Smooth muscle cell (in vitro differentiated cells): ENCODE measurements at regions not wholly inside any gene's neighbourhood (a gene's known extent, or its start where the extent isn't known, plus 50 kb on each side); places are given as distances from the start of the nearest gene placed in this dataset.

Experiments
- DNase-seq: peaks from one replicate; lab custom pipeline; 2025; ENCODE audit not compliant: unreplicated experiment; lab: John Stamatoyannopoulos, UW
- H2AFZ ChIP-seq: fragments of 200-600 bp; sonication (generic); 2 replicates; pipeline ENCODE4 v1.6.0; 2016; ENCODE audit warnings: antibody characterized with exemption, low read depth, mild to moderate bottlenecking
- H3F3A ChIP-seq: fragments of 200-600 bp; sonication (generic); 2 replicates; pipeline ENCODE4 v1.6.0; 2017; ENCODE audit warnings: antibody characterized with exemption, low read depth
- H3K27ac ChIP-seq: fragments of 200-600 bp; sonication (generic); 2 replicates; pipeline ENCODE4 v1.5.1; 2016; ENCODE audit warnings: low read depth, mild to moderate bottlenecking
- H3K27me3 ChIP-seq: fragments of 200-600 bp; sonication (generic); 2 replicates; pipeline ENCODE4 v1.6.1; 2016; ENCODE audit warnings: low read depth, mild to moderate bottlenecking
- H3K36me3 ChIP-seq: fragments of 200-600 bp; sonication (generic); 2 replicates; pipeline ENCODE4 v1.5.1; 2016; ENCODE audit warnings: low read depth
- H3K4me1 ChIP-seq: fragments of 200-600 bp; sonication (generic); 2 replicates; pipeline ENCODE4 v1.5.1; 2016; ENCODE audit warnings: low read depth
- H3K4me2 ChIP-seq: fragments of 200-600 bp; sonication (generic); 2 replicates; pipeline ENCODE4 v1.6.0; 2016; ENCODE audit warnings: mild to moderate bottlenecking
- H3K4me3 ChIP-seq: fragments of 200-600 bp; sonication (generic); 2 replicates; pipeline ENCODE4 v1.5.1; 2016; ENCODE audit warnings: mild to moderate bottlenecking
- H3K79me2 ChIP-seq: fragments of 200-600 bp; sonication (generic); 2 replicates; pipeline ENCODE4 v1.6.0; 2016; ENCODE audit warnings: low read depth, mild to moderate bottlenecking
- H3K9ac ChIP-seq: fragments of 200-600 bp; sonication (generic); 2 replicates; pipeline ENCODE4 v1.6.0; 2016; ENCODE audit warnings: low read depth
- H3K9me3 ChIP-seq: fragments of 200-600 bp; sonication (generic); replicated peaks from 2 replicates; pipeline ENCODE4 v1.5.1; 2016; ENCODE audit warnings: low read depth
- H4K20me1 ChIP-seq: fragments of 200-600 bp; sonication (generic); 2 replicates; pipeline ENCODE4 v1.6.0; 2016; ENCODE audit warnings: low read depth
- WGBS: methylation state at CpG from one replicate; pipeline ENCODE4 v1.1.7; 2016; ENCODE audit warnings: low lambda C conversion rate; 5-methylcytosine and 5-hydroxymethylcytosine counted together
- TF ChIP-seq, protein P1 (sequence below): fragments of 200-600 bp; sonication (generic); IDR thresholded peaks from 2 replicates; pipeline ENCODE4 v1.5.1; 2017; ENCODE audit warnings: borderline replicate concordance, mild to moderate bottlenecking, antibody characterized with exemption; ENCODE audit not compliant: insufficient read depth, poor library complexity, severe bottlenecking

DNA sequence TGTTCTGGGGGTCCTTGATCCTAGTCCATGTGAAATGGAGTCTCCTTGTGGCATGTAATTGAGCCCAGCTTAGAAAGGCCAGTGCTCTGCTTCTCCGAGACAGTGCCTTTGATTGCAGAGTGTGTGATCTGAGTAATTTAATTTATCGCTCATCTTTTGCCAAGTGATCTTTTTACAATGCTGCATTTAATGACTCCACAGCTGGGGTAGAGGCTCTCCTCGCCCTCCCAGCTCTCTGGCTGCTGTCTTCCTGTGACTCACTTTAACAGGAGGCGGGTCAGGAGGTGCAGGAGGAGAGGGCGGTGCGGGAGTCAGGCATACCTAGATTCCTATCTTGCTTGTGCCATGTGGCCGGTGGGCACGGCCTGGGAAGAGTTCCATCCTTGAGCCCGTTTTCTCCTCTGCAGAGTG is 113.4 kb upstream of the FOXF1 start:
- no peaks in the 10 kb centered on the region for H3K79me2 ChIP-seq
- no peak overlapping the region for H3K4me3 ChIP-seq
- no peaks in the 10 kb centered on the region for H3K9me3 ChIP-seq
- TF ChIP-seq, protein P1, sequence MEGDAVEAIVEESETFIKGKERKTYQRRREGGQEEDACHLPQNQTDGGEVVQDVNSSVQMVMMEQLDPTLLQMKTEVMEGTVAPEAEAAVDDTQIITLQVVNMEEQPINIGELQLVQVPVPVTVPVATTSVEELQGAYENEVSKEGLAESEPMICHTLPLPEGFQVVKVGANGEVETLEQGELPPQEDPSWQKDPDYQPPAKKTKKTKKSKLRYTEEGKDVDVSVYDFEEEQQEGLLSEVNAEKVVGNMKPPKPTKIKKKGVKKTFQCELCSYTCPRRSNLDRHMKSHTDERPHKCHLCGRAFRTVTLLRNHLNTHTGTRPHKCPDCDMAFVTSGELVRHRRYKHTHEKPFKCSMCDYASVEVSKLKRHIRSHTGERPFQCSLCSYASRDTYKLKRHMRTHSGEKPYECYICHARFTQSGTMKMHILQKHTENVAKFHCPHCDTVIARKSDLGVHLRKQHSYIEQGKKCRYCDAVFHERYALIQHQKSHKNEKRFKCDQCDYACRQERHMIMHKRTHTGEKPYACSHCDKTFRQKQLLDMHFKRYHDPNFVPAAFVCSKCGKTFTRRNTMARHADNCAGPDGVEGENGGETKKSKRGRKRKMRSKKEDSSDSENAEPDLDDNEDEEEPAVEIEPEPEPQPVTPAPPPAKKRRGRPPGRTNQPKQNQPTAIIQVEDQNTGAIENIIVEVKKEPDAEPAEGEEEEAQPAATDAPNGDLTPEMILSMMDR = no peak
- peak; percentile 50 for DNase-seq
- no peaks in the 10 kb centered on the region for H3K36me3 ChIP-seq
- WGBS = 5% methylated on average over 9 of the region's 9 CpGs
- H3K27me3 ChIP-seq = no peaks in the 10 kb centered on the region
- no peaks in the 10 kb centered on the region for H4K20me1 ChIP-seq
- peaks cover 23% of the 10 kb centered on the region for H3F3A ChIP-seq
- peak overlapping the region; percentile 52 for H3K4me2 ChIP-seq
- peak overlapping the region; percentile 39 for H3K9ac ChIP-seq
- no peak overlapping the region for H2AFZ ChIP-seq
- H3K27ac ChIP-seq = peak overlapping the region; percentile 87
- peaks cover 8% of the 10 kb centered on the region for H3K4me1 ChIP-seq

DNA sequence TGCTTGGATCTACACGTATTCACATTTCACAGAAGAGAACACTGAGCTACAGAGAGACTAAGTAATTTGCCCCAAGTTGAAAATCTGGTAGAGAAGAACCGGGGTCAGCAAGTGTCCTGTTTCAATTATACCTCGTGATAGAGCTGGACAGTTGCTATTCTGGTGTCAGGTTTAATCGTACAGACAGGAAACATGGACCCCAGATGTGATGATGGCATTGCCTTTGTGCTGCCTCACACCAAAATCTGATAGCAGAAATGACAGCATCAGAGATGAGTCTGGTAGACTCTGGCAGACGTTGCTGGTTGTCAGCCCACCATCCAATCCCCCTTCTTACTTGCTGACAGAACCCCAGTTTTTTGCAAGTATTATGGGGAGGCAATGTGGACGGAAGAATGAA is 112.1 kb upstream of the FOXF1 start:
- peaks cover 12% of the 10 kb centered on the region for H3K4me1 ChIP-seq
- peaks cover 23% of the 10 kb centered on the region for H3F3A ChIP-seq
- peak overlapping the region; percentile 25 for H3K4me2 ChIP-seq
- H3K9me3 ChIP-seq = no peaks in the 10 kb centered on the region
- no peaks in the 10 kb centered on the region for H4K20me1 ChIP-seq
- H2AFZ ChIP-seq = no peak overlapping the region
- no peaks in the 10 kb centered on the region for H3K79me2 ChIP-seq
- DNase-seq = no peak
- H3K9ac ChIP-seq = no peak overlapping the region
- 42% methylated on average over 6 of the region's 6 CpGs for WGBS
- H3K4me3 ChIP-seq = no peak overlapping the region
- no peaks in the 10 kb centered on the region for H3K36me3 ChIP-seq
- TF ChIP-seq, protein P1 = no peak
- peak overlapping the region; percentile 87 for H3K27ac ChIP-seq
- H3K27me3 ChIP-seq = no peaks in the 10 kb centered on the region

- H4K20me1 ChIP-seq = no peaks in the 10 kb centered on the region
- 18% methylated on average over 4 of the region's 4 CpGs for WGBS
- no peaks in the 10 kb centered on the region for H3K27me3 ChIP-seq
- H3K4me2 ChIP-seq = peak overlapping the region; percentile 25
- no peaks in the 10 kb centered on the region for H3K9me3 ChIP-seq
- TF ChIP-seq, protein P1 = no peak
- H3K79me2 ChIP-seq = no peaks in the 10 kb centered on the region
- DNase-seq = no peak
- no peak overlapping the region for H2AFZ ChIP-seq
- peaks cover 13% of the 10 kb centered on the region for H3K4me1 ChIP-seq
- H3K27ac ChIP-seq = peak overlapping the region; percentile 87
- no peaks in the 10 kb centered on the region for H3K36me3 ChIP-seq
- H3K9ac ChIP-seq = no peak overlapping the region
- peaks cover 23% of the 10 kb centered on the region for H3F3A ChIP-seq
- no peak overlapping the region for H3K4me3 ChIP-seq
Measured at GRCh38 chr16:86398622-86399021, 111.7 kb upstream of the FOXF1 start.

DNA sequence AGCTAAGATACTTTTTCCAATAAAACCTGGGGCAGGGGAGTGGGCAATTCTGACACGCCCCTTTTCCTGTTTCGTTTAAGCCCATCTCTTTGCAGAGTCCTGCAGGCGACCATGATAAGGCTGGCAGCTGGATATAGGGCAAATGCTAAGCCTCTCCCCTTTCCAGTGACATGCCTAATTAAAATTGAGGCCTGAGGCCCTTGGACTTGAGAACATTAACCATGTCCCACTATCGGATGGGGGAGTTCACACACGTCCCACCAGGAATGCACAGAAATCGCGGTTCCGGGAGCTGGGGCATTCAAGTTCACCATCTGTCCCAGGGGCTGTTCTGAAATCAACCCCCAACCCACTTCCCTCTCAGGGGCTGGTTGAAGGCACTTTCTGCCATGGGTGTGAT is 109.2 kb upstream of the FOXF1 start:
- no peaks in the 10 kb centered on the region for H3K36me3 ChIP-seq
- TF ChIP-seq, protein P1 = no peak
- 66% methylated on average over 8 of the region's 8 CpGs for WGBS
- no peak overlapping the region for H3K27ac ChIP-seq
- H4K20me1 ChIP-seq = no peaks in the 10 kb centered on the region
- H3K4me3 ChIP-seq = no peak overlapping the region
- H3F3A ChIP-seq = peaks cover 15% of the 10 kb centered on the region
- H3K9ac ChIP-seq = no peak overlapping the region
- H3K4me1 ChIP-seq = peaks cover 11% of the 10 kb centered on the region
- no peak overlapping the region for H2AFZ ChIP-seq
- DNase-seq = no peak
- no peaks in the 10 kb centered on the region for H3K79me2 ChIP-seq
- H3K9me3 ChIP-seq = no peaks in the 10 kb centered on the region
- H3K4me2 ChIP-seq = no peak overlapping the region
- H3K27me3 ChIP-seq = no peaks in the 10 kb centered on the region
